Bone marrow (tissue), 2 donors: ENCODE measurements at regions not wholly inside any gene's neighbourhood (a gene's known extent, or its start where the extent isn't known, plus 50 kb on each side); places are given as distances from the start of the nearest gene placed in this dataset.
"Not testable (repeated sequence)": the region's sequence is repeated elsewhere in the genome, so short reads cannot be mapped to it uniquely, and the experiment has no call there.

Experiments
- DNase-seq, 2 donors: peaks; one replicate each; lab custom pipeline; 2025; lab: John Stamatoyannopoulos, UW

DNA sequence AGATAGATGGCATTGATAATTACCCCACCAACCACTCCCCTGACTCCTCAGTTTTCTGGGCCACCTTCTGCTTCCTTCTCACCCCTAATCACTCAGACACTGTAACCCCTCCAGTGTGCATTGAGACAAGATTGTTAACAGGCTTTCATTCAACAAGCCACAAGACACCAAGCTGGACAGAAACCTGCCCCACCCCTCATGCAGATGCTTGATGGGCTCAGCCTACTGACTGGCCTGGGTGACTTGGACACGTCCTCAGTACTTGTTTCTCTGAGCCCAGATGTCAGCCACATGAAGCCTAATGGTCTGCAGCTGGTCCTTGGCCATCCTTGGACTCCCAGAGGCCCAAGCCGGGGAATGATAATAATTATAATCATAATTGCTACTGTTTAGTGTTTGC is 71.4 kb upstream of the SMIM23 start:
- DNase-seq, result no peak

DNA sequence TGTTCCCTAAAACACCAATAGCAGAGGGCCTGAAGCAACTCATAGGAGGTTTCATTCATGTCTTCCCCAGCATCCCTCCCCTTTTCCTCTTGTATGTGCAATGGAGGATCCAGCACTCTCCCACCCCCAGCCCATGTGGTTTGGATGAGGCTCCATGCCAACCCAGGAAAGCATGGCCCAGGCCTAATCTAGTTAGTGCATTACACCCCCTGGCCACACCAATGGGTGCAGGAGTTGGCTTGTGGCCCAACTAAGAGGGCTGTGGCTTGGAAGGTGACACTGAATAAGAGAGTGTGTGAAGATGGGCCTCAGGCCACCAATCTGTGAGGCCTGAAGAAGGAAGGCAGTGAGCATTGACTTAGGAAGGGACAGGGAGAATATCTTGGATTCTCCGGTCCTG is 70.8 kb upstream of the SMIM23 start:
- no peak for DNase-seq

DNA sequence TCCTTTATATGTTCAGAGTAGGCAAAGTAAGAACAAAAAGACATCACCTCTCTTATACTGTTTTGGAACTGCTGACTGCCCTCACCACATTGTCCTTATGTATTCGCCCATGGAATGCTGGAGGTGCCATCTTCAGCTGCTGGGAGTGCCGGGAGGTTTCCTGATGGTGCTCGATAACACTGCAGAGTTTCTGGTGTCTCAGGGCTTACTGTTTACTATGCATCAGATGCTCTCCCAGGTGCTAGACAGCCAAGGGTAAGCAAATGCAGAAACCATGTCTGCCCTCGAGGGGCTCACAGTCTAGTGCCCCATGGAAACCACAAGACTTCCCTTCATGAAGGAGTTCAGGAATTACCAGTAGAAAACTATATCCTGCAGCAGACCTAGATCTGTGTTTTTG is 70.1 kb upstream of the SMIM23 start:
- no peak for DNase-seq

DNA sequence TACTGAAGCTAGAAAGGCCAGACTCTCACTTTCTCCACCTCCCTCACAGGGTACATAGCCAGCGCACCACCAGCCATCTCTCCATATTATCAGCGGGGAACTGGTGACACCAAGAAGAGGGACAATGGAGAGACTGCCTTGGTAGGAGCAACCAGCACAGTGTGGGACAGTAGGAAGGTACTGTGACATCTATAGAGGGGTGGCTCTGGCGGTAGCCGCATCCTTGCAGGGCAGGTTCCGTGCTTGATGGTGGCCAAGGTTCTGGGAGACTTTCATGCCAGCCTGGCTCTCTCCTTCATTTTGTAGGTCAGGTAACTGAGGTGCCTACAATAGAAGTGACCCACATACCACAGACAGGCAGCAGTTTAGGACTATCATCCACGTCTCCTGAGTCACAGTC is 65.5 kb upstream of the SMIM23 start:
- no peak for DNase-seq

DNA sequence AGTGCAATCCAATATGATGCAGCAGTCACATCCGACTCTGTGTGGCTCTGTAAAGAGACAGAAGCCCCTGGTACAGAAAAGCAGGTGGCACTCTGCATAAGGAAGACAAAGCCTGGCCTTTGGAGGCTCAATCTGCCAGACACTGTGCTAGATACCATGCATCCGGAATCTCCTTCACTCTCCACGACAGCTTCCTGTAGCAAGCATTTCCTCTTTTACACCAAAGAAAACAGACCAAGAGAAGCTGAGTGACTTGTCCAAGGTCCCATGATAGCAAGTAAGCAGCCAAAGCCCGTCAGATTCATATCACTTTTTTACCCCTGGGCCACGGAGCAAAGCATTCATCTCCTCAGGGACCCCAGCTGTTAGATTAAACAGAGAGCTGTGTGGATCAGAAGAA is 64.2 kb upstream of the SMIM23 start:
- peak in 1 of 2 donors; percentile 87 for DNase-seq

DNA sequence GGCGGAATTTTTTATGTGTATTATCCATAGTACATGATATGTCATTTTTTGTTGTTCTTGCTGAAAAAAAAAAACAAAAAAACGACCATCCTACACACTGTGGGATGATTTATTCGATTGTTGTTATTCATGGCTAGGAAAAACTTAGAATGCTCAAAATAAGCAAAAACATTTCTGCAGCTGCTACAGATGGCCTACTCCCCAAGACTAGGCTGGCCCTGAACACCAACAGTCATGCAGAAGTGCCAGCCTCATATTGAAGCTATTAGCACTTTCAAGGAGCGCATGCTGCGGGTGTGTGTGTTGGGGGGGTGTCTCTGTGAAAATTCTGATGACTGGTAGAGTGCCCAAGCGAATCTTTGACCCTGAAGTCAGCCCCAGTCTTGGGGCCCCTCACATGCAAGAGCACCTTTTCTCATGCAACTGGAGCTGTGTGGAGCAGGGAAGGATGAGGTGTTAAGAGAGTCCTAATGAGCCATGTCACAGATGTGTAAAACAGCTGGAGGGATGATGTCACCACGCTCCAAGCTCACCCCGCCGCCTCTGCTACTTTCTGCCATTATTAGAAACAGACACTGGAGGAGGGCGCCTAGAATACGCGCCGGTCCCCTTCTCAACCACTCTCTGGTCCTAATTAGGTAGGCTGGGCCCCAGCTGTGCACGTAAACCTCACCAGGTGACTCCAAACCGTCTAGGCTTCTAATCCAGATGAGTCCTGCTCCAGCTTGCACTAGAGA is 61.0 kb upstream of the SMIM23 start:
- no peak for DNase-seq

DNA sequence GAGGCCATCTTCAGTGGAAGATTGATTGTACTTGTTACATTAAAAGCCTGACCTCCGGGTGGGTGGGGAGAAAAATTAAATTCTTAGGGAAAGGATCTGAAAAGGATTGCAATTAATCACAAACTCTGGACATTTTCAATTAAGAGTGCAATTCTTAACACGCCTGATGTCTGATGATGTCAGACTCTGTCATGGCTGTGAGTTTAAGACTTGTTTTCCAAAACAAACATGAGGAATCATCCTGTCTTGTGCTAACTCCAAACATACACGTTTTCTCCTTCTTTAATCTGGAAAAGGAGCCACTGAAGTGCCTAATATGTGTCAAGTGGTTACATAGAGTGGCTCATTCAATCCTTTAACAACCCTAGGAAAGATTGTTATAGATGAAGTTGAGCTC is 60.4 kb upstream of the SMIM23 start:
- no peak for DNase-seq

DNA sequence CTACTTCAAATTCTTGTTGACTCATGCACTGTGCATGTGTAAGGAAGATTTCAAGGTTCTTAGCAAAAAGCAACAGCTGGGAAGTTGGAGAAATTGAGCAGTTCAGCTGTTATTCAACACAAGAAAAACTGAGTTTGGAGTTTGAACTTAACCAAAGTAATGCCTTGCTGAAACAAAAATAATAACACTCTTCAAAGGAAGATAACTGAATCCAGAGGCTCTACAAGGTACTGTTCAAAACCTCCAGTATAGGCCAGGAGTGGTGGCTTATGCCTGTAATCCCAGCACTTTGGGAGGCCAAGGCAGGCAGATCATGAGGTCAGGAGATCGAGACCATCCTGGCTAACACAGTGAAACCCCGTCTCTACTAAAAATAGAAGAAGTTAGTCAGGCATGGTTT is 58.8 kb upstream of the SMIM23 start:
- DNase-seq, result not testable (repeated sequence)

DNA sequence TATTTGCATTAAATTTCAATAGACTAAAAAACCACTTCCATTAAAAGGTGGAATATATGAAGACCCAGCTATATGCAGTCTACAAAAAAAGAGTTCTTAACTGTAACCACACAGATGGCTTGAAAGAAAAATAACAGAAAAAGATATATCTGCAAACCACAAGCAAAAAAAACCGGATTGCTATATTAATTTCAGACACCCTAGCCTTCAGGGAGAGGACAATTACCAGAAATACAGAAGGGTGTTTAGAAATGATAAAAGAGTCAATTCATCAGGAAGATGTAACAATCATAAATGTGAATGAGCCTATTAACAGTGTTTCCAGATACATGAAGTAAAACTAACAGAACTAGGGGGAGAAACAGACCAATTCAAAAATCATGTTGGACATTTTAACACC is 56.9 kb upstream of the SMIM23 start:
- no peak for DNase-seq
